ENCODE measurements at regions not wholly inside any gene's neighbourhood (a gene's known extent, or its start where the extent isn't known, plus 50 kb on each side); places are given as distances from the start of the nearest gene placed in this dataset.

DNA sequence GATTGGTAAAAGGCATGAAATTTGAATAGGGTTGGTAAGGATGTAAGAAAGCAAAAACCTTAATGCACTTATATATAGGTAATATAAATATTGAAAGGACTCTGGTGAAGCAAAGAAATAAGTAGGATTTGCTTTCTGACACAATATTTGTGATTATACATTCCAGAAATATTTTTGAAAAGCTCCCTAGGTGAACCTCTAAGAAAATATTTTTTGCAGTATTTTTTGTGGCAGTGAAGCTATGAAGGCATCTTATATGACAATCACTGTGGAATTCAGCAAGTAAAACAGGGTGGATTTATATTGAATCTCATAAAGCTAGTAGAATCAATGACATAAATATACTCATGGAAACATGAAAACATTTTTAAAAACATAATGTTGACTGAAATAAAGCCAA lies 119.6 kb upstream of the EPHA3 start:
- TF ChIP-seq, protein P1, sequence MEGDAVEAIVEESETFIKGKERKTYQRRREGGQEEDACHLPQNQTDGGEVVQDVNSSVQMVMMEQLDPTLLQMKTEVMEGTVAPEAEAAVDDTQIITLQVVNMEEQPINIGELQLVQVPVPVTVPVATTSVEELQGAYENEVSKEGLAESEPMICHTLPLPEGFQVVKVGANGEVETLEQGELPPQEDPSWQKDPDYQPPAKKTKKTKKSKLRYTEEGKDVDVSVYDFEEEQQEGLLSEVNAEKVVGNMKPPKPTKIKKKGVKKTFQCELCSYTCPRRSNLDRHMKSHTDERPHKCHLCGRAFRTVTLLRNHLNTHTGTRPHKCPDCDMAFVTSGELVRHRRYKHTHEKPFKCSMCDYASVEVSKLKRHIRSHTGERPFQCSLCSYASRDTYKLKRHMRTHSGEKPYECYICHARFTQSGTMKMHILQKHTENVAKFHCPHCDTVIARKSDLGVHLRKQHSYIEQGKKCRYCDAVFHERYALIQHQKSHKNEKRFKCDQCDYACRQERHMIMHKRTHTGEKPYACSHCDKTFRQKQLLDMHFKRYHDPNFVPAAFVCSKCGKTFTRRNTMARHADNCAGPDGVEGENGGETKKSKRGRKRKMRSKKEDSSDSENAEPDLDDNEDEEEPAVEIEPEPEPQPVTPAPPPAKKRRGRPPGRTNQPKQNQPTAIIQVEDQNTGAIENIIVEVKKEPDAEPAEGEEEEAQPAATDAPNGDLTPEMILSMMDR (IDR thresholded peaks at IDR 0.05), result no peak
- TF ChIP-seq POLR2AphosphoS5 (IDR thresholded peaks at IDR 0.05) (no peak), POLR2A (IDR thresholded peaks at IDR 0.05) (no peak), EP300 (IDR thresholded peaks at IDR 0.05) (no peak)

All from stomach (tissue), 4 donors.